ENCODE measurements at regions not wholly inside any gene's neighbourhood (a gene's known extent, or its start where the extent isn't known, plus 50 kb on each side); places are given as distances from the start of the nearest gene placed in this dataset.

- no peak overlapping the region for H3K9ac ChIP-seq (ENCODE audit: control insufficient read depth, insufficient read depth, low read length)
- ChIA-PET RAD21 (ENCODE audit: unreplicated experiment) (no interaction called here), CTCF (interaction anchor here (0.6 to 1.8 kb wide), 4 partner anchors 9 to 31 kb away, joined by 3 to 6 read pairs (median 4); no protein-coding TSS in a partner anchor), SMC1A (ENCODE audit: uncharacterized antibody, unreplicated experiment) (interaction anchor here (0.6 to 1.0 kb wide), 2 partner anchors 321 to 457 kb away, joined by 3 read pairs; no protein-coding TSS in a partner anchor), POLR2A (no interaction called here)
- no TSS peak for BruUV-seq (replicated peaks)
- no peak overlapping the region for H3K4me2 ChIP-seq (ENCODE audit: control insufficient read depth, insufficient read depth)
- H3K27ac ChIP-seq (ENCODE audit: control insufficient read depth, insufficient read depth): no peak overlapping the region
- no peak overlapping the region for H3K4me3 ChIP-seq
- no peak for FAIRE-seq
- H3K79me2 ChIP-seq (ENCODE audit: control insufficient read depth, insufficient read depth, low read length): no peaks in the 10 kb centered on the region
- no peak overlapping the region for H2AFZ ChIP-seq (ENCODE audit: control insufficient read depth, low read depth, low read length)
- no peaks in the 10 kb centered on the region for H3K36me3 ChIP-seq (ENCODE audit: control insufficient read depth in 2 of 2, insufficient read depth in 2 of 2, low read length in 1 of 2)
- WGBS (ENCODE audit: insufficient coverage, insufficient replicate concordance, low lambda C conversion rate, missing lambda C conversion rate): 50% methylated on average over 2 of the region's 2 CpGs
- no peaks in the 10 kb centered on the region for H3K4me1 ChIP-seq (ENCODE audit: control insufficient read depth, insufficient read depth, low read length)
- H3K9me3 ChIP-seq (replicated peaks; ENCODE audit: control insufficient read depth, insufficient read depth, low read length): no peaks in the 10 kb centered on the region
- in situ Hi-C loops (cut with MboI): no loop called here
- H3K27me3 ChIP-seq (replicated peaks in 1 of 2; ENCODE audit: control insufficient read depth in 2 of 2, insufficient read depth in 2 of 2, low read length in 1 of 2): no peaks in the 10 kb centered on the region; a peak in 1 of 4 replicates
- no peaks in the 10 kb centered on the region for H4K20me1 ChIP-seq (ENCODE audit: control insufficient read depth, insufficient read depth)
- intact Hi-C loops (cut with micrococcal nuclease; ENCODE audit: unreplicated experiment): no loop called here
- no peak for ATAC-seq
- DNase-seq (ENCODE audit: low read depth, low spot score): no peak
- TF ChIP-seq, protein P1, sequence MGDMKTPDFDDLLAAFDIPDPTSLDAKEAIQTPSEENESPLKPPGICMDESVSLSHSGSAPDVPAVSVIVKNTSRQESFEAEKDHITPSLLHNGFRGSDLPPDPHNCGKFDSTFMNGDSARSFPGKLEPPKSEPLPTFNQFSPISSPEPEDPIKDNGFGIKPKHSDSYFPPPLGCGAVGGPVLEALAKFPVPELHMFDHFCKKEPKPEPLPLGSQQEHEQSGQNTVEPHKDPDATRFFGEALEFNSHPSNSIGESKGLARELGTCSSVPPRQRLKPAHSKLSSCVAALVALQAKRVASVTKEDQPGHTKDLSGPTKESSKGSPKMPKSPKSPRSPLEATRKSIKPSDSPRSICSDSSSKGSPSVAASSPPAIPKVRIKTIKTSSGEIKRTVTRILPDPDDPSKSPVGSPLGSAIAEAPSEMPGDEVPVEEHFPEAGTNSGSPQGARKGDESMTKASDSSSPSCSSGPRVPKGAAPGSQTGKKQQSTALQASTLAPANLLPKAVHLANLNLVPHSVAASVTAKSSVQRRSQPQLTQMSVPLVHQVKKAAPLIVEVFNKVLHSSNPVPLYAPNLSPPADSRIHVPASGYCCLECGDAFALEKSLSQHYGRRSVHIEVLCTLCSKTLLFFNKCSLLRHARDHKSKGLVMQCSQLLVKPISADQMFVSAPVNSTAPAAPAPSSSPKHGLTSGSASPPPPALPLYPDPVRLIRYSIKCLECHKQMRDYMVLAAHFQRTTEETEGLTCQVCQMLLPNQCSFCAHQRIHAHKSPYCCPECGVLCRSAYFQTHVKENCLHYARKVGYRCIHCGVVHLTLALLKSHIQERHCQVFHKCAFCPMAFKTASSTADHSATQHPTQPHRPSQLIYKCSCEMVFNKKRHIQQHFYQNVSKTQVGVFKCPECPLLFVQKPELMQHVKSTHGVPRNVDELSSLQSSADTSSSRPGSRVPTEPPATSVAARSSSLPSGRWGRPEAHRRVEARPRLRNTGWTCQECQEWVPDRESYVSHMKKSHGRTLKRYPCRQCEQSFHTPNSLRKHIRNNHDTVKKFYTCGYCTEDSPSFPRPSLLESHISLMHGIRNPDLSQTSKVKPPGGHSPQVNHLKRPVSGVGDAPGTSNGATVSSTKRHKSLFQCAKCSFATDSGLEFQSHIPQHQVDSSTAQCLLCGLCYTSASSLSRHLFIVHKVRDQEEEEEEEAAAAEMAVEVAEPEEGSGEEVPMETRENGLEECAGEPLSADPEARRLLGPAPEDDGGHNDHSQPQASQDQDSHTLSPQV (IDR thresholded peaks at IDR 0.05): no peak
- TF ChIP-seq IRF4 (IDR thresholded peaks at IDR 0.05; ENCODE audit: low read depth, low read length) (no peak), TAF1 (IDR thresholded peaks at IDR 0.05; ENCODE audit: borderline replicate concordance, low read depth, low read length) (no peak), SP1 (IDR thresholded peaks at IDR 0.05; ENCODE audit: low read depth, low read length) (no peak), LARP7 (IDR thresholded peaks at IDR 0.05) (no peak), CHD2 (IDR thresholded peaks at IDR 0.05; ENCODE audit: borderline replicate concordance, low read depth, low read length) (no peak), GABPA (IDR thresholded peaks at IDR 0.05; ENCODE audit: low read depth) (no peak), CUX1 (IDR thresholded peaks at IDR 0.05; ENCODE audit: insufficient replicate concordance, low read depth, low read length) (no peak), ZBTB33 (IDR thresholded peaks at IDR 0.05) (no peak), EED (IDR thresholded peaks at IDR 0.05; ENCODE audit: low read depth) (no peak), MYC (IDR thresholded peaks at IDR 0.05; ENCODE audit: insufficient read depth, insufficient read length, insufficient replicate concordance, low read length, severe bottlenecking) (no peak), PML (IDR thresholded peaks at IDR 0.05; ENCODE audit: low read length) (no peak), HDGF (IDR thresholded peaks at IDR 0.05) (no peak), CEBPB (IDR thresholded peaks at IDR 0.05; ENCODE audit: borderline replicate concordance in 1 of 2, low read depth in 2 of 2, low read length in 2 of 2) (no peak), POU2F2 (IDR thresholded peaks at IDR 0.05; ENCODE audit: borderline replicate concordance, low read depth, low read length) (no peak)
Measured at GRCh38 chr2:190815226-190815625, 65.4 kb upstream of the GLS start.
